Ovary (tissue), 1 donor: ENCODE measurements at regions not wholly inside any gene's neighbourhood (a gene's known extent, or its start where the extent isn't known, plus 50 kb on each side); places are given as distances from the start of the nearest gene placed in this dataset.

Source experiments
- EP300 ChIP-seq: sonication (generic); formaldehyde crosslinking; IDR thresholded peaks from one replicate; pipeline ENCODE4 v1.6.1; 2017; ENCODE audit warnings: antibody characterized with exemption
- POLR2A ChIP-seq: fragments of 450-650 bp; IDR thresholded peaks from one replicate; pipeline ENCODE4 v1.6.1; 2017; ENCODE audit warnings: antibody characterized with exemption, mild to moderate bottlenecking, moderate library complexity

DNA sequence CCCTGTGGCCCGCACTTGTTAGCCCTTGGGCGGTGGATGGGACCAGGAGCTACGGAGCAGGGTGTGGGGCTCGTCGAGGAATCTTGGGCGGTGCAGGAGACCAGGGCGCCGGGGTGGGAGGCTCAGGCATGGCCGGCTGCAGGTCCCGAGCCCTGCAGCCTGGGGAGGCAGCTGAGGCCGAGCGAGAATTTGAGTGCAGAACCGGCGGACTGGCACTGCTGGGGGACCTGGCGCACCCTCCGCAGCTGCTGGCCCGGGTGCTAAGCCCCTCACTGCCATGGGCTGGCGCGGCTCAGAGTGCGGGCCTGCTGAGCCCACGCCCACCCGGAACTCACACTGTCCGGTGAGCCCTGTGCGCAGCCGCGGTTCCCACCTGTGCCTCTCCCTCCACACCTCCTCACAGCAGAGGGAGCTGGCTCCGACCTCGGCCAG, 73.6 kb upstream of the TLL1 start:
- TF ChIP-seq EP300 (no peak), POLR2A (no peak)
